ENCODE measurements at regions not wholly inside any gene's neighbourhood (a gene's known extent, or its start where the extent isn't known, plus 50 kb on each side); places are given as distances from the start of the nearest gene placed in this dataset.
"Not testable (repeated sequence)": the region's sequence is repeated elsewhere in the genome, so short reads cannot be mapped to it uniquely, and the experiment has no call there.

GRCh38 chr7:136308230-136308629, 331.1 kb upstream of the MTPN start:
- no peak for DNase-seq

- no peak for DNase-seq
Measured at GRCh38 chr7:136303162-136303561, 326.0 kb upstream of the MTPN start.

- no peak for DNase-seq
Measured at GRCh38 chr7:136302049-136302448, 324.9 kb upstream of the MTPN start.

- no peak for DNase-seq
Measured at GRCh38 chr7:136294977-136295376, 317.8 kb upstream of the MTPN start.

GRCh38 chr7:136293841-136294391, 316.8 kb upstream of the MTPN start:
- no peak for DNase-seq

- DNase-seq = no peak
Measured at GRCh38 chr7:136293272-136293671, 316.1 kb upstream of the MTPN start.

- DNase-seq = no peak
Measured at GRCh38 chr7:136292365-136292764, 315.2 kb upstream of the MTPN start.

- DNase-seq = no peak
Measured at GRCh38 chr7:136290351-136290750, 313.2 kb upstream of the MTPN start.

- DNase-seq = no peak
Measured at GRCh38 chr7:136278057-136278456, 300.9 kb upstream of the MTPN start.

- no peak for DNase-seq
Measured at GRCh38 chr7:136275794-136276193, 298.6 kb upstream of the MTPN start.

GRCh38 chr7:136274636-136275345, 297.6 kb upstream of the MTPN start:
- DNase-seq = no peak

- DNase-seq = no peak
Measured at GRCh38 chr7:136272934-136273333, 295.8 kb upstream of the MTPN start.

- DNase-seq = no peak
Measured at GRCh38 chr7:136267822-136268221, 290.7 kb upstream of the MTPN start.

GRCh38 chr7:136266457-136266856, 289.3 kb upstream of the MTPN start:
- no peak for DNase-seq

- not testable (repeated sequence) for DNase-seq
Measured at GRCh38 chr7:136264304-136264703, 287.1 kb upstream of the MTPN start.

GRCh38 chr7:136263112-136263860, 286.1 kb upstream of the MTPN start:
- DNase-seq = not testable (repeated sequence)

- not testable (repeated sequence) for DNase-seq
Measured at GRCh38 chr7:136260591-136260990, 283.4 kb upstream of the MTPN start.

- no peak for DNase-seq
Measured at GRCh38 chr7:136259074-136259473, 281.9 kb upstream of the MTPN start.

GRCh38 chr7:136256491-136256890, 279.3 kb upstream of the MTPN start:
- DNase-seq = no peak

- DNase-seq = no peak
Measured at GRCh38 chr7:136254148-136254547, 277.0 kb upstream of the MTPN start.

GRCh38 chr7:136251826-136252225, 274.7 kb upstream of the MTPN start:
- no peak for DNase-seq

- DNase-seq = no peak
Measured at GRCh38 chr7:136247211-136247610, 270.1 kb upstream of the MTPN start.

GRCh38 chr7:136245327-136246004, 268.3 kb upstream of the MTPN start:
- DNase-seq = no peak

GRCh38 chr7:136234040-136234439, 256.9 kb upstream of the MTPN start:
- DNase-seq = no peak

All from NCI-H1436 treated with DMSO at 0.1 percent for 48 hours (cell line).